Fibroblast of mammary gland (primary cell): ENCODE measurements at regions not wholly inside any gene's neighbourhood (a gene's known extent, or its start where the extent isn't known, plus 50 kb on each side); places are given as distances from the start of the nearest gene placed in this dataset.

Experiments used
- DNase-seq: peaks from one replicate; pipeline ENCODE4 v3.0.0-alpha.2; 2010; ENCODE audit warnings: low read depth
- H3K4me3 ChIP-seq: 2 replicates; pipeline ENCODE4 v1.5.1; 2011; ENCODE audit warnings: low read depth, mild to moderate bottlenecking, low read length, moderate library complexity; ENCODE audit not compliant: control insufficient read depth
- CTCF ChIP-seq: conservative IDR thresholded peaks from 2 replicates; pipeline ENCODE4 v1.5.1; 2011; ENCODE audit warnings: low read depth, low read length, inconsistent platforms; ENCODE audit not compliant: control insufficient read depth, insufficient read depth

GRCh38 chr6:103872678-103873077, 987.0 kb downstream of the HACE1 start:
- no peak for TF ChIP-seq CTCF
- H3K4me3 ChIP-seq: no peak overlapping the region
- no peak for DNase-seq

- no peak overlapping the region for H3K4me3 ChIP-seq
- TF ChIP-seq CTCF: no peak
- no peak for DNase-seq
These were observed 987.5 kb downstream of the HACE1 start for GRCh38 chr6:103872233-103872632.

GRCh38 chr6:103870970-103871369, 988.7 kb downstream of the HACE1 start:
- no peak for TF ChIP-seq CTCF
- H3K4me3 ChIP-seq: no peak overlapping the region
- DNase-seq: no peak

- no peak for TF ChIP-seq CTCF
These were observed 997.4 kb downstream of the HACE1 start for GRCh38 chr6:103862297-103862696.

GRCh38 chr6:103858003-103858402, 1001.7 kb downstream of the HACE1 start:
- no peak for DNase-seq
- no peak for TF ChIP-seq CTCF
- H3K4me3 ChIP-seq: no peak overlapping the region

More at GRCh38 chr6:103862297-103862696, 997.4 kb downstream of the HACE1 start:
- DNase-seq: no peak
- H3K4me3 ChIP-seq: no peak overlapping the region

GRCh38 chr6:103855750-103856149, 1004.0 kb downstream of the HACE1 start:
- DNase-seq: no peak
- no peak for TF ChIP-seq CTCF
- H3K4me3 ChIP-seq: no peak overlapping the region

GRCh38 chr6:103854059-103854458, 1005.7 kb downstream of the HACE1 start:
- no peak overlapping the region for H3K4me3 ChIP-seq
- TF ChIP-seq CTCF: no peak
- DNase-seq: no peak
